ENCODE measurements at regions not wholly inside any gene's neighbourhood (a gene's known extent, or its start where the extent isn't known, plus 50 kb on each side); places are given as distances from the start of the nearest gene placed in this dataset.
A peak's percentile ranks its signal among the peaks of the same experiment; 100 is the strongest.

DNA sequence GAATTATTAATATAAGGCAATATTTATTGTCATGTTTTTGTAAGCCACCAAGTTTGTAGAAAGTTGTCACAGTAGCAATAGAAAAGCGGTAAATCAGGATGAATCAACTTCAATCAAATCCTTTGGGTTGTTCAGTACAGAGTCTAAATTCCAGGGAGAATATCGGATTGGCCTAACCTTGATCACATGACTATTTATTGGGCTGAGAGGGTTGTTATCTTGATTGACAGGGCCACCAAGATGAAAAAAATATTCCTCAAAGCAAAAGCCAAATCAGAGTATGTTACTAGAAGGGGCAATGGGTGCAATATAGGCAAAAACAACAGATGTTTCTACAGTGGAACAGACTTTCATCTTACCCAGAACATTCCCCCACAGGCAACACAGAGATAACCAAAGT lies 270.0 kb downstream of the METTL4 start:
- Histone ChIP-seq H3K4me3 (replicated peaks in 1 of 2; ENCODE audit: low read depth in 1 of 2, low read length in 2 of 2) (no peak overlapping the region), H2AFZ (ENCODE audit: low read depth, low read length, poor library complexity, severe bottlenecking) (peak overlapping the region; percentile 11), H3K4me1 (ENCODE audit: control insufficient read depth in 1 of 2, insufficient read depth in 2 of 2, low read length in 2 of 2) (peaks cover 26 to 53% of the 10 kb centered on the region in 2 experiments), H3K27me3 (ENCODE audit: insufficient read depth, low read length) (no peaks in the 10 kb centered on the region), H3K9me3 (ENCODE audit: control insufficient read depth in 1 of 2, insufficient read depth in 1 of 2, low read depth in 1 of 2, low read length in 2 of 2) (no peaks in the 10 kb centered on the region), H3K4me2 (ENCODE audit: low read length) (peak overlapping the region; percentile 81), H4K20me1 (ENCODE audit: insufficient read depth) (no peaks in the 10 kb centered on the region), H3K79me2 (ENCODE audit: insufficient read depth, low read length) (no peaks in the 10 kb centered on the region), H3K27ac (ENCODE audit: low read depth, low read length) (no peak overlapping the region), H3K36me3 (ENCODE audit: control insufficient read depth in 1 of 2, insufficient read depth in 2 of 2, low read length in 2 of 2) (no peaks in the 10 kb centered on the region), H3K9ac (ENCODE audit: low read length) (no peak overlapping the region), H3K9me2 (ENCODE audit: insufficient read depth) (no peaks in the 10 kb centered on the region)
- TF ChIP-seq ELF1 (IDR thresholded peaks at IDR 0.05; ENCODE audit: borderline replicate concordance, low read depth) = no peak
- no peak for TF ChIP-seq EZH2 (IDR thresholded peaks at IDR 0.05)
- TF ChIP-seq TCF7L2 (IDR thresholded peaks at IDR 0.05; ENCODE audit: borderline replicate concordance, extremely low read depth, insufficient read depth, insufficient read length) = no peak
- ChIA-PET RAD21 (ENCODE audit: low non-redundant PET in 1 of 2, low total read pairs in 2 of 2, uncharacterized antibody in 2 of 2, unreplicated experiment in 2 of 2) (no interaction called here), CTCF (no interaction called here), POLR2A (no interaction called here)
- intact Hi-C loops (cut with micrococcal nuclease) = no loop called here
- ATAC-seq (no peak), DNase-seq (ENCODE audit: low read depth, low spot score) (no peak)
- no TSS peak for BruUV-seq (replicated peaks)

DNA sequence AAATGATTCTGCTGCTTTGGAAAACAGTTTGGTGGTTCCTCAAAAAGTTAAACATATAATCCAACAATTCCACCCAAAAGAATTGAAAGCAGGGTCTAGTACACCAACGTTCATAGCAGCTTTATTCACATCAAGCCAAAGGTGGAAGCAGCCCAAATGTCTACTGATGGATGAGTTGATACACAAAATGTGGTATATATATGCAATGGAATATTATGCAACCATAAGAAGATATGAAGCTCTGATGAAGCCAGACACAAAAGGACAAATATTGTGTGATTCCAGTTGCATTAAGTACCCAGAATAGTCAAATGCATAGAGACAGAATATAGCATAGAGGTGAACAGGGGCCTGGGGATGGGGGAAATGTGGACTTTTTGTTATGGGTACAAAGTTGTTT lies 269.3 kb downstream of the METTL4 start:
- CTCF ChIA-PET = no interaction called here
- no peaks in the 10 kb centered on the region for H3K36me3 ChIP-seq (ENCODE audit: control insufficient read depth in 1 of 2, insufficient read depth in 2 of 2, low read length in 2 of 2)
- H3K4me1 ChIP-seq (ENCODE audit: control insufficient read depth in 1 of 2, insufficient read depth in 2 of 2, low read length in 2 of 2) = peaks cover 26 to 53% of the 10 kb centered on the region in 2 experiments
- H4K20me1 ChIP-seq (ENCODE audit: insufficient read depth) = no peaks in the 10 kb centered on the region
- peak overlapping the region; percentile 81 for H3K4me2 ChIP-seq (ENCODE audit: low read length)
- no peak for ATAC-seq
- RAD21 ChIA-PET (ENCODE audit: low non-redundant PET in 1 of 2, low total read pairs in 2 of 2, uncharacterized antibody in 2 of 2, unreplicated experiment in 2 of 2) = no interaction called here
- H3K9me3 ChIP-seq (ENCODE audit: control insufficient read depth in 1 of 2, insufficient read depth in 1 of 2, low read depth in 1 of 2, low read length in 2 of 2) = no peaks in the 10 kb centered on the region
- TSS peak; percentile 99 for BruUV-seq (replicated peaks)
- H3K9ac ChIP-seq (ENCODE audit: low read length) = peak overlapping the region; percentile 57
- peak overlapping the region; percentile 25; the same call in 1 of the 2 replicates for H3K27ac ChIP-seq (ENCODE audit: low read depth, low read length)
- no peak overlapping the region for H2AFZ ChIP-seq (ENCODE audit: low read depth, low read length, poor library complexity, severe bottlenecking)
- intact Hi-C loops (cut with micrococcal nuclease) = no loop called here
- H3K79me2 ChIP-seq (ENCODE audit: insufficient read depth, low read length) = no peaks in the 10 kb centered on the region
- H3K27me3 ChIP-seq (ENCODE audit: insufficient read depth, low read length) = no peaks in the 10 kb centered on the region
- H3K4me3 ChIP-seq (replicated peaks in 1 of 2; ENCODE audit: low read depth in 1 of 2, low read length in 2 of 2) = peak overlapping the region in 1 of 2 experiments; percentile 37; a peak in 2 of 4 replicates
- H3K9me2 ChIP-seq (ENCODE audit: insufficient read depth) = no peaks in the 10 kb centered on the region
- TF ChIP-seq CEBPB (IDR thresholded peaks at IDR 0.05; ENCODE audit: low read depth) (no peak), POLR2AphosphoS5 (IDR thresholded peaks at IDR 0.05; ENCODE audit: low read depth, low read length) (no peak), EZH2 (IDR thresholded peaks at IDR 0.05) (no peak), YY1 (IDR thresholded peaks at IDR 0.05; ENCODE audit: extremely low read depth, insufficient replicate concordance, low read depth, low read length) (no peak), JUND (IDR thresholded peaks at IDR 0.05) (no peak), FOSL1 (IDR thresholded peaks at IDR 0.05; ENCODE audit: low read depth) (no peak), SP1 (IDR thresholded peaks at IDR 0.05; ENCODE audit: low read depth) (no peak), ZNF274 (IDR thresholded peaks at IDR 0.05; ENCODE audit: low read depth, low read length) (no peak), SRF (IDR thresholded peaks at IDR 0.05; ENCODE audit: low read depth) (no peak), TCF7L2 (IDR thresholded peaks at IDR 0.05; ENCODE audit: borderline replicate concordance, extremely low read depth, insufficient read depth, insufficient read length) (no peak)
- TF ChIP-seq, protein P1, sequence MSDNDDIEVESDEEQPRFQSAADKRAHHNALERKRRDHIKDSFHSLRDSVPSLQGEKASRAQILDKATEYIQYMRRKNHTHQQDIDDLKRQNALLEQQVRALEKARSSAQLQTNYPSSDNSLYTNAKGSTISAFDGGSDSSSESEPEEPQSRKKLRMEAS (IDR thresholded peaks at IDR 0.05) = no peak
- POLR2A ChIA-PET = interaction anchor here (1.3 kb wide), 1 partner anchor 8 kb away, joined by 3 read pairs; no protein-coding TSS in a partner anchor
- no peak for DNase-seq (ENCODE audit: low read depth, low spot score)
